Osteoblast (primary cell): ENCODE measurements at regions not wholly inside any gene's neighbourhood (a gene's known extent, or its start where the extent isn't known, plus 50 kb on each side); places are given as distances from the start of the nearest gene placed in this dataset.

ENCODE experiments used
- DNase-seq: peaks from one replicate; pipeline ENCODE4 v3.0.0; 2011; ENCODE audit warnings: low spot score, mixed read lengths; ENCODE audit not compliant: insufficient read length; ENCODE audit errors: missing footprints
- H2AFZ ChIP-seq: 2 replicates; pipeline ENCODE4 v1.6.0; 2011; ENCODE audit warnings: mild to moderate bottlenecking, low read length
- H3K27ac ChIP-seq: 2 replicates; pipeline ENCODE4 v1.5.1; 2011; ENCODE audit warnings: mild to moderate bottlenecking, low read depth, low read length, moderate library complexity
- H3K27me3 ChIP-seq: 2 replicates; pipeline ENCODE4 v1.6.0; 2012; ENCODE audit warnings: mild to moderate bottlenecking, control low read depth, inconsistent platforms, low read length, moderate library complexity; ENCODE audit not compliant: insufficient read depth
- H3K36me3 ChIP-seq: 2 replicates; pipeline ENCODE4 v1.5.1; 2011; ENCODE audit warnings: mild to moderate bottlenecking, low read length, control low read depth, moderate library complexity; ENCODE audit not compliant: insufficient read depth
- H3K4me1 ChIP-seq: 2 replicates; pipeline ENCODE4 v1.5.1; 2011; ENCODE audit warnings: mild to moderate bottlenecking, low read length, control low read depth, moderate library complexity; ENCODE audit not compliant: insufficient read depth
- H3K4me2 ChIP-seq: 2 replicates; pipeline ENCODE4 v1.6.0; 2011; ENCODE audit warnings: mild to moderate bottlenecking, low read length; ENCODE audit not compliant: insufficient read depth
- H3K4me3 ChIP-seq: fragments of 200-600 bp; sonication (generic); 3 replicates; pipeline ENCODE4 v1.5.1; 2012; ENCODE audit warnings: mild to moderate bottlenecking, low read length, inconsistent platforms; ENCODE audit not compliant: insufficient read depth
- H3K79me2 ChIP-seq: 2 replicates; pipeline ENCODE4 v1.6.0; 2012; ENCODE audit warnings: mild to moderate bottlenecking, low read length, control low read depth, inconsistent platforms; ENCODE audit not compliant: insufficient read depth
- H3K9me3 ChIP-seq: 2 replicates; pipeline ENCODE4 v1.5.1; 2011; ENCODE audit warnings: low read depth, low read length, control low read depth
- H4K20me1 ChIP-seq: 2 replicates; pipeline ENCODE4 v1.6.0; 2012; ENCODE audit warnings: mild to moderate bottlenecking, low read length, control low read depth; ENCODE audit not compliant: insufficient read depth
- CTCF ChIP-seq: IDR thresholded peaks from 2 replicates; pipeline ENCODE4 v1.5.1; 2011; ENCODE audit warnings: mild to moderate bottlenecking, low read depth, low read length, moderate library complexity; ENCODE audit errors: extremely low read depth

GRCh38 chr4:52290466-52290865 lies 239.4 kb downstream of the SPATA18 start:
- no peaks in the 10 kb centered on the region for H3K36me3 ChIP-seq
- H3K4me3 ChIP-seq = no peak overlapping the region
- no peaks in the 10 kb centered on the region for H3K27me3 ChIP-seq
- no peak for DNase-seq
- no peak for TF ChIP-seq CTCF
- H3K79me2 ChIP-seq = no peaks in the 10 kb centered on the region
- H4K20me1 ChIP-seq = no peaks in the 10 kb centered on the region
- no peak overlapping the region for H3K27ac ChIP-seq
- H3K9me3 ChIP-seq = no peaks in the 10 kb centered on the region
- H3K4me1 ChIP-seq = no peaks in the 10 kb centered on the region
- H3K4me2 ChIP-seq = no peak overlapping the region
- no peak overlapping the region for H2AFZ ChIP-seq

- DNase-seq = no peak
- Histone ChIP-seq H3K36me3 (no peaks in the 10 kb centered on the region), H3K4me3 (no peak overlapping the region), H3K4me1 (no peaks in the 10 kb centered on the region), H2AFZ (no peak overlapping the region), H3K9me3 (no peaks in the 10 kb centered on the region), H4K20me1 (no peaks in the 10 kb centered on the region), H3K4me2 (no peak overlapping the region), H3K27me3 (no peaks in the 10 kb centered on the region), H3K27ac (no peak overlapping the region), H3K79me2 (no peaks in the 10 kb centered on the region)
- TF ChIP-seq CTCF = no peak
Measured at GRCh38 chr4:52292245-52292644, 241.1 kb downstream of the SPATA18 start.

GRCh38 chr4:52296341-52296740 lies 245.2 kb downstream of the SPATA18 start:
- H3K4me3 ChIP-seq = no peak overlapping the region
- no peaks in the 10 kb centered on the region for H3K27me3 ChIP-seq
- TF ChIP-seq CTCF = no peak
- H3K36me3 ChIP-seq = no peaks in the 10 kb centered on the region
- DNase-seq = no peak
- no peaks in the 10 kb centered on the region for H3K4me1 ChIP-seq
- no peaks in the 10 kb centered on the region for H4K20me1 ChIP-seq
- no peak overlapping the region for H3K4me2 ChIP-seq
- H3K27ac ChIP-seq = no peak overlapping the region
- no peak overlapping the region for H2AFZ ChIP-seq
- H3K79me2 ChIP-seq = no peaks in the 10 kb centered on the region
- H3K9me3 ChIP-seq = no peaks in the 10 kb centered on the region

GRCh38 chr4:52298444-52298843 lies 247.3 kb downstream of the SPATA18 start:
- H3K36me3 ChIP-seq = no peaks in the 10 kb centered on the region
- H3K79me2 ChIP-seq = no peaks in the 10 kb centered on the region
- H2AFZ ChIP-seq = no peak overlapping the region
- no peak overlapping the region for H3K4me2 ChIP-seq
- no peaks in the 10 kb centered on the region for H3K27me3 ChIP-seq
- no peak overlapping the region for H3K4me3 ChIP-seq
- no peak for TF ChIP-seq CTCF
- no peaks in the 10 kb centered on the region for H3K4me1 ChIP-seq
- H3K27ac ChIP-seq = no peak overlapping the region
- H4K20me1 ChIP-seq = no peaks in the 10 kb centered on the region
- H3K9me3 ChIP-seq = no peaks in the 10 kb centered on the region
- DNase-seq = no peak
